Type B pancreatic cell (in vitro differentiated cells): ENCODE measurements at regions not wholly inside any gene's neighbourhood (a gene's known extent, or its start where the extent isn't known, plus 50 kb on each side); places are given as distances from the start of the nearest gene placed in this dataset.
"Not testable (repeated sequence)": the region's sequence is repeated elsewhere in the genome, so short reads cannot be mapped to it uniquely, and the experiment has no call there.

Source experiments
- DNase-seq: peaks from one replicate; pipeline ENCODE4 v3.0.0; 2021; ENCODE audit warnings: mixed read lengths; ENCODE audit not compliant: unreplicated experiment; ENCODE audit errors: extremely low spot score
- H3K27ac Mint-ChIP-seq: 2 replicates; pipeline ENCODE4 v1.8.0; 2021; ENCODE audit warnings: mild to moderate bottlenecking, mixed read lengths
- H3K27me3 Mint-ChIP-seq: 2 replicates; pipeline ENCODE4 v1.8.0; 2021; ENCODE audit warnings: mixed read lengths
- H3K36me3 Mint-ChIP-seq: 2 replicates; pipeline ENCODE4 v1.8.0; 2021; ENCODE audit warnings: mixed read lengths
- H3K4me1 Mint-ChIP-seq: one replicate; pipeline ENCODE4 v1.8.0; 2021; ENCODE audit warnings: mixed read lengths; ENCODE audit not compliant: unreplicated experiment
- H3K4me3 Mint-ChIP-seq: 2 replicates; pipeline ENCODE4 v1.8.0; 2021; ENCODE audit warnings: mild to moderate bottlenecking, mixed read lengths
- H3K9me3 Mint-ChIP-seq: 2 replicates; pipeline ENCODE4 v1.8.0; 2021; ENCODE audit warnings: mixed read lengths
- TF ChIP-seq, protein P1 (sequence below): fragments of 200-600 bp; sonication (generic); conservative IDR thresholded peaks from 2 replicates; pipeline ENCODE4 v1.5.0; 2021; ENCODE audit warnings: antibody characterized with exemption, mild to moderate bottlenecking

- no peak for DNase-seq
- Mint-ChIP-seq H3K36me3 (no peaks in the 10 kb centered on the region), H3K9me3 (peaks cover 1% of the 10 kb centered on the region), H3K4me3 (no peak overlapping the region), H3K27me3 (no peaks in the 10 kb centered on the region), H3K27ac (no peak overlapping the region), H3K4me1 (peaks cover 7% of the 10 kb centered on the region)
- TF ChIP-seq, protein P1, sequence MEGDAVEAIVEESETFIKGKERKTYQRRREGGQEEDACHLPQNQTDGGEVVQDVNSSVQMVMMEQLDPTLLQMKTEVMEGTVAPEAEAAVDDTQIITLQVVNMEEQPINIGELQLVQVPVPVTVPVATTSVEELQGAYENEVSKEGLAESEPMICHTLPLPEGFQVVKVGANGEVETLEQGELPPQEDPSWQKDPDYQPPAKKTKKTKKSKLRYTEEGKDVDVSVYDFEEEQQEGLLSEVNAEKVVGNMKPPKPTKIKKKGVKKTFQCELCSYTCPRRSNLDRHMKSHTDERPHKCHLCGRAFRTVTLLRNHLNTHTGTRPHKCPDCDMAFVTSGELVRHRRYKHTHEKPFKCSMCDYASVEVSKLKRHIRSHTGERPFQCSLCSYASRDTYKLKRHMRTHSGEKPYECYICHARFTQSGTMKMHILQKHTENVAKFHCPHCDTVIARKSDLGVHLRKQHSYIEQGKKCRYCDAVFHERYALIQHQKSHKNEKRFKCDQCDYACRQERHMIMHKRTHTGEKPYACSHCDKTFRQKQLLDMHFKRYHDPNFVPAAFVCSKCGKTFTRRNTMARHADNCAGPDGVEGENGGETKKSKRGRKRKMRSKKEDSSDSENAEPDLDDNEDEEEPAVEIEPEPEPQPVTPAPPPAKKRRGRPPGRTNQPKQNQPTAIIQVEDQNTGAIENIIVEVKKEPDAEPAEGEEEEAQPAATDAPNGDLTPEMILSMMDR, result no peak
Measured at GRCh38 chr6:164087211-164087610, 672.7 kb downstream of the QKI start.

DNA sequence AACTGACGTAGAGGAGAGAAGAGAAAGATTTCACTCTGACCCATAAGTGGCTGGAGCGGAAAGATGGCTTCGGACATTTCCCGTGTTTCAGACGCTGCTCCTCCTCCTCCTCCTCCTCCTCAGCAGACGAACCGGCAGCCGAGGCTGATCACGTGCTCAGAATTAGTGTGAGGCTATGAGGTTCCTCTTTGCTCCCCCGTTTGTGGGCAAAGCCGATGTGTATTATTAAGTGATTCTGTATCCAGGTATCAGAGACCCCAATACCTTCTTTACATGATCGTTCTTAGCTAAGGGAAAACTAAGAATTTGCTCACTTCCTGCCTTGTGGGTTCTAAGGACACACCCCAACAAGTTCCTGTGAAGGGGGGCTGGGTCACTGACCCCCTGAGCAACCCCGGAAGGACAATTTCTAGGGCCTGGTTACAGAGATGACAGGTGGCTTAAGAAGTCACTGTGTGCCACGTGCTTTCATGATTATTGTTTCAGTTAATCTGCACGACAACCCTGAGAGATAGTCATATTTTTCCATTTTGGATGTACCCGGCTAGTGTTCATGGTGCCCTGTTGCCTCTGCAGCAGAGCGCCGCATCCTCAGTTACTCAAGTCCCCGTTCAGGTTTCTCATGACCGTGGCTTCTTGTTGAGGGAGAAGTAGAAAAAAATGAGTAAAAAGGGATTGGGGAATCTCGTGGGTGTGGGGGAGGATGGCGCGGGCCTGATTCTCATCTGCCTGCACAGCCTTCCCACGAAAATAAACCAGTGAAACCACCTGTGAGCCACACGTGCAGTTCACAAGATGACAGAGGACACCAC is 671.8 kb downstream of the QKI start:
- H3K9me3 Mint-ChIP-seq, result peaks cover 4% of the 10 kb centered on the region
- no peak for DNase-seq
- H3K36me3 Mint-ChIP-seq, result no peaks in the 10 kb centered on the region
- peak overlapping the region; percentile 34 for H3K27ac Mint-ChIP-seq
- no peak overlapping the region for H3K4me3 Mint-ChIP-seq
- H3K4me1 Mint-ChIP-seq, result peaks cover 7% of the 10 kb centered on the region
- no peaks in the 10 kb centered on the region for H3K27me3 Mint-ChIP-seq
- TF ChIP-seq, protein P1, result no peak

DNA sequence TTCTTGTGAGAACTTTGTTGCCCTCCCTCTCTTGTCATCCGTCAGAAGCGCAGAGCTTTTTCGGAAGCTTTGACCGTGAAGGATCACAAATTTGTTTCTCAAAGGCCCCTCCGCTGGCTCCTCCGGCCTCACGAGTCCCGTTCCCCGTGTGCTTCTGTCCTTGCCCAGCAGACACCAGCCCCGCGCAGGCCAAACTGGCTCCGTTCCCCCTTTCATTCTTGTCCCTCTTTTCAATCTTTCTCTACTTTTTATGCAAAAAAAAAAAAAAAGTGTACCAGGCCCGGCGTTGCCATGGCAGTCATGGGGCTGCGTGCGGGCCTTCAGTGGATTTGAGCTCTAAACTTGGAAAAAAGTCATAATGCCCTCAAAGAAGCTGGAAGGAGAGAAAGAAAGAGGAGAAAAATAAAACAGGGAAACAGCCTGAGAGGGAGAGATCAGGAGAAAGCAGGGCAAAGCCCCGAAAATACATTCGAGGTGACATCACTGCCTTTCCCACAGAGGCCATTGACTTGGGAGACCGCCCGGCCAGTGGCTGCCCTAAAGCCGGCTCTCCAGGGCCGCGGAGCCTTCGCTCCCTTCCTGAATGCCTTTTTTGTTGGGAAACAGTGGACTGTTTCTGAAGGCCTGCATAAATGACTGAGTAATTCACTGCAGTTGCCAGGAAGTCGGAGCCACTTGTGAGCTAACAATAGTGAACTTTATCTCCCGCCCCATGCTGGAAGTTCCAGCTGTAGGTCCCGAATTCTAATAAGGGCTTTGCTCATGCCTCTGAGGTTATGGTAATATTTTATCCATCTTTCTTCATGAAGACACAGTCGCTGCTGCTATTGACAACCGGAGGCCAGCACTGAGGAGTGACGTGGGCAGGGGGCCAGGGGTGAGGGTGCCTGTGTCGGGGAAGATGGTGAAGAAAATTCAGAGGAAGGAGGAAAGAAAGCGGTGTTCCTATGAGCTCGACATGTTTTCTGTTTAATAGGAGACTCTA is 670.9 kb downstream of the QKI start:
- DNase-seq, result no peak
- H3K4me3 Mint-ChIP-seq, result peak overlapping the region; percentile 49
- peaks cover 7% of the 10 kb centered on the region for H3K4me1 Mint-ChIP-seq
- peak overlapping the region; percentile 68 for H3K27ac Mint-ChIP-seq
- no peaks in the 10 kb centered on the region for H3K27me3 Mint-ChIP-seq
- peaks cover 6% of the 10 kb centered on the region for H3K9me3 Mint-ChIP-seq
- TF ChIP-seq, protein P1, result no peak
- no peaks in the 10 kb centered on the region for H3K36me3 Mint-ChIP-seq

- peaks cover 10% of the 10 kb centered on the region for H3K9me3 Mint-ChIP-seq
- H3K27ac Mint-ChIP-seq, result no peak overlapping the region
- TF ChIP-seq, protein P1, result no peak
- H3K4me1 Mint-ChIP-seq, result no peaks in the 10 kb centered on the region
- H3K27me3 Mint-ChIP-seq, result peaks cover 5% of the 10 kb centered on the region
- no peak for DNase-seq
- H3K4me3 Mint-ChIP-seq, result no peak overlapping the region
- H3K36me3 Mint-ChIP-seq, result no peaks in the 10 kb centered on the region
Measured at GRCh38 chr6:164079275-164079600, 664.7 kb downstream of the QKI start.

DNA sequence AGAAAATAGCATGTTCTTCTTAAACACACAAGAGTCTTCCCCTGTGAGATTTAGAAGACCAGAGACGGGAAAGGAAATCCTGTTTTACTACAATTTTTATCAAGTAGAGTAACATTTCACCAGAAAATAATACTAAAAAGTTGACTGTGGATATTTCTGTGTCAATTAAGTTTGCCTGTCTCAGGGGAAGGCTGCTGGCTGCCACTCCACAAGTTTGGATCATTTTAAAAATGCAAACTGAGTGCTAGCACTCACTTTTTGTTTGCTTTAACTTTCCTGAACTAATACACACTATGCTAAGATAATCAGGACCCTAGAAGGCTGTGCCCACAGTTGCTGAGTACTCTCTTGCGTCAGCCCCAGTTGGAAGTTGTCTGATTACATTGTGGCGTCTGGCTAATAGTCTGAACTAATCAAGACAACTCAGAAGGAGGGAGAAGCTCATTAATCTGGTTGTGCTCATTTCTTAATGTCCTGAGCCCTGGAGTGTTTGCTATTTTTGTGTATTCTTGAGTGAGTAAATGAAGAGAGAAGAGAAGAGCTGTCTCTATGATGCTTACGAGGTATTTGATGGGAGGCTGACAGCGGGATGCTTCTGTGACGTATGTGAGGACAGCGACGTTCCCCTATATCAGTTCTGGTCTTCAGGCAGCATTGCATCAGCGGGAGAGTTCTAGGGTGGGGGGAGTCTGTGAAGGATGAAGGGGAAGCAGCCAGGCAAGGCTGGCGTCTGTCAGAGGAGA is 664.2 kb downstream of the QKI start:
- no peak for DNase-seq
- peaks cover 5% of the 10 kb centered on the region for H3K27me3 Mint-ChIP-seq
- H3K4me3 Mint-ChIP-seq, result no peak overlapping the region
- no peak overlapping the region for H3K27ac Mint-ChIP-seq
- TF ChIP-seq, protein P1, result no peak
- no peaks in the 10 kb centered on the region for H3K36me3 Mint-ChIP-seq
- no peaks in the 10 kb centered on the region for H3K4me1 Mint-ChIP-seq
- H3K9me3 Mint-ChIP-seq, result peaks cover 10% of the 10 kb centered on the region

GRCh38 chr6:164076818-164077532 is 662.5 kb downstream of the QKI start:
- not testable (repeated sequence) for H3K4me3 Mint-ChIP-seq, H3K36me3 Mint-ChIP-seq

More at GRCh38 chr6:164076818-164077532, 662.5 kb downstream of the QKI start:
- not testable (repeated sequence) for H3K4me1 Mint-ChIP-seq, H3K27me3 Mint-ChIP-seq, H3K27ac Mint-ChIP-seq, DNase-seq
- H3K9me3 Mint-ChIP-seq, result peaks cover 14% of the 10 kb centered on the region
